Mesendoderm (in vitro differentiated cells): ENCODE measurements at regions not wholly inside any gene's neighbourhood (a gene's known extent, or its start where the extent isn't known, plus 50 kb on each side); places are given as distances from the start of the nearest gene placed in this dataset.

Source experiments
- DNase-seq: peaks from one replicate; pipeline ENCODE4 v3.0.0; 2013
- H2AK5ac ChIP-seq: 2 replicates; pipeline ENCODE4 v1.6.1; 2013; ENCODE audit warnings: low read length, inconsistent platforms
- H2BK120ac ChIP-seq: 2 replicates; pipeline ENCODE4 v1.6.1; 2013; ENCODE audit warnings: low read depth, mild to moderate bottlenecking, low read length, moderate library complexity, mixed read lengths
- H2BK15ac ChIP-seq: replicated peaks from 2 replicates; pipeline ENCODE4 v1.6.1; 2013; ENCODE audit warnings: low read depth, mild to moderate bottlenecking, moderate library complexity
- H2BK5ac ChIP-seq: 2 replicates; pipeline ENCODE4 v1.6.1; 2013; ENCODE audit warnings: low read length, inconsistent platforms
- H3K18ac ChIP-seq: 2 replicates; pipeline ENCODE4 v1.6.1; 2013; ENCODE audit warnings: mild to moderate bottlenecking, low read length, mixed read lengths
- H3K23ac ChIP-seq: one replicate; pipeline ENCODE4 v1.6.1; 2013; ENCODE audit warnings: low read length
- H3K27ac ChIP-seq: 2 replicates; pipeline ENCODE4 v1.5.1; 2013; ENCODE audit warnings: low read depth, mild to moderate bottlenecking, inconsistent platforms, low read length, moderate library complexity
- H3K27me3 ChIP-seq: 2 replicates; pipeline ENCODE4 v1.6.1; 2013; ENCODE audit warnings: low read length, control low read depth, mild to moderate bottlenecking, inconsistent platforms; ENCODE audit not compliant: insufficient read depth, poor library complexity
- H3K36me3 ChIP-seq: 2 replicates; pipeline ENCODE4 v1.6.1; 2013; ENCODE audit warnings: low read length, inconsistent platforms; ENCODE audit not compliant: control insufficient read depth, insufficient read depth
- H3K4ac ChIP-seq: one replicate; pipeline ENCODE4 v1.6.1; 2013; ENCODE audit warnings: low read depth, mild to moderate bottlenecking, low read length, moderate library complexity
- H3K4me1 ChIP-seq: 2 replicates; pipeline ENCODE4 v1.6.1; 2013; ENCODE audit warnings: low read depth, low read length, inconsistent platforms; ENCODE audit not compliant: control insufficient read depth
- H3K4me2 ChIP-seq: 2 replicates; pipeline ENCODE4 v1.6.1; 2013; ENCODE audit warnings: low read length
- H3K4me3 ChIP-seq: 2 replicates; pipeline ENCODE4 v1.5.1; 2013; ENCODE audit warnings: mild to moderate bottlenecking, low read length
- H3K56ac ChIP-seq: one replicate; pipeline ENCODE4 v1.6.1; 2013; ENCODE audit warnings: low read length
- H3K79me1 ChIP-seq: 2 replicates; pipeline ENCODE4 v1.6.1; 2013; ENCODE audit warnings: low read length, inconsistent platforms
- H3K79me2 ChIP-seq: 2 replicates; pipeline ENCODE4 v1.6.1; 2013; ENCODE audit warnings: mild to moderate bottlenecking, low read length; ENCODE audit not compliant: control insufficient read depth, insufficient read depth
- H3K9ac ChIP-seq: 2 replicates; pipeline ENCODE4 v1.6.1; 2013; ENCODE audit warnings: low read length, inconsistent platforms
- H4K5ac ChIP-seq: one replicate; pipeline ENCODE4 v1.6.1; 2013; ENCODE audit warnings: low read length
- H4K8ac ChIP-seq: one replicate; pipeline ENCODE4 v1.6.1; 2013; ENCODE audit warnings: low read depth, mild to moderate bottlenecking, control low read depth, low read length, moderate library complexity
- WGBS: extraction: QIAGEN DNeasy Blood & Tissue Kit; methylation state at CpG from one replicate; pipeline ENCODE4 v1.1.7; 2013; ENCODE audit warnings: low lambda C conversion rate, missing lambda C conversion rate; ENCODE audit not compliant: insufficient coverage; ENCODE audit errors: extremely low coverage; 5-methylcytosine and 5-hydroxymethylcytosine counted together

DNA sequence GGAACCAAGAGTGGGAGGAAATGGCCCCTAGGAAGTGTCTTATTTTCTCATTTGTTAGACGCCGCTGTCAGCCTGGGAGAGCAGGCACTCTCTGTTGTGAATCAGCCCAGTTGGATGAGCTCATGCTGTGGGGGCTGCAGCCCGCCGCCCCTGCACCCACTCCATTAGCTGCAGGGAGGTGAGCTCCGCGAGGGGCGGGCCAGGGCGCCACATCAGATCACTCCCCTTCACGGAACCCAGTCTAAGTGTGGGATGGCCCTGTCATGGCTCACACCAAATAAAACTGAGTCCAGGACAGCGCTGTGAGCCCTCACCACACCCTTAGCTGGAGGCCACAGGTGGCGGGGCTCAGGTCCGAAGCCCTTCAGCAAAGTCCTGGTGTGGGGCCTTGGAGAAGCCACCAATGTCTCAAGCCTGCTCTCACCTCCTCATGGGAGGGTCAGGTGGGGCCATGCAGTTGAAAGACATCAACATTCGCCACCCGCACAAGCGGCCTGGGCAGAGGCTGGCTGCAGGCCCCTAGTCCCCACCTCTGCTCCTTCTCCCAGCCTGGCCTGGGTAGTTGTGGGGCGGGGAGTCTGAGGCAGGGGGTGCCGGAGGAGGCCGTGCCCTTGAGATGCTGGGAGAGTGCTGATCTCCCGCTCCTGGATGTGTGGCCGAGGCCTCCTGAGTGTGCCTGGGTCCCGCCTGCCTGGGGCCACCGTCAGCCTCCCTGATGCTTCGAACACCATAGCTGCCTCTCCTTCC lies 66.2 kb upstream of the SLCO4A1 start:
- H3K18ac ChIP-seq = no peak overlapping the region
- no peak overlapping the region for H2BK5ac ChIP-seq
- H3K4me3 ChIP-seq = no peak overlapping the region
- H3K9ac ChIP-seq = no peak overlapping the region
- no peak overlapping the region for H2AK5ac ChIP-seq
- H3K79me2 ChIP-seq = no peaks in the 10 kb centered on the region
- no peak overlapping the region for H3K56ac ChIP-seq
- WGBS = no CpG with 5 or more reads among the region's 23 CpGs
- no peaks in the 10 kb centered on the region for H3K27me3 ChIP-seq
- H2BK120ac ChIP-seq = no peak overlapping the region
- H3K4me2 ChIP-seq = no peak overlapping the region
- H3K79me1 ChIP-seq = no peaks in the 10 kb centered on the region
- DNase-seq = no peak
- H3K23ac ChIP-seq = no peak overlapping the region
- no peaks in the 10 kb centered on the region for H3K36me3 ChIP-seq
- H3K27ac ChIP-seq = no peak overlapping the region
- no peaks in the 10 kb centered on the region for H3K4me1 ChIP-seq
- no peak overlapping the region for H4K8ac ChIP-seq
- H4K5ac ChIP-seq = no peak overlapping the region
- H3K4ac ChIP-seq = no peak overlapping the region
- H2BK15ac ChIP-seq = no peak overlapping the region

DNA sequence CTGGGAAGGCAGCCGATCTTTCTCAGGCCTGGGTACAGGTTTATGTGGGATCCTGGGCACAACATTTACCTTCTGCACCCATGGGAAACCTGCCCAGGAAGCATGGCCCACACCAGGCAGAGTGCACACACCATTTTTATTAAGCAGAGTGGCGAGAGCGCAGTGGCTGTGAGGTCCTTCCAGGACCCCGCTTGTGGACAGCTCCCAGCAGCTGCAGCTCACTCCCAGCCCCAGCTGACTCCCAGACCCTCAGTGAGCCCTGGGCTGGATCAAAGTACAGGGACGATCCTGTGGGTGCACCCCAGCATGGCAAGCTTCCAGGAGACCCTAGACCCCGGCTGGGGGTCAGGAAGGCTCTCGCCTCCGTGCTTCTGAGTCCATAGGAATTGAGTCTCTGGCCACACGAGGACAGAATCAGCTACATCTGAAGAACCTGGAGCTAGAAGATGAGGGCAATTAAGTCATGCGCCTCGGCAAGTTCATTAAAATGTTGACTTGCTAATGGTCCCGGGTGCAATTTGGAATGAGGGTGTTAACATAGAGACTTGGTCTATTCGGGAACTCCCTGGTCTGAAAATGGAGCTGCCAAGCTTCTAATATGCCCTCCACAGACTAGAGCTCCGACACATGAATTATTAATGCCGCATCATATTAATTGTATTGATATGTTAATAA lies 65.4 kb upstream of the SLCO4A1 start:
- Histone ChIP-seq H4K5ac (no peak overlapping the region), H3K4ac (no peak overlapping the region), H2BK120ac (no peak overlapping the region), H3K4me1 (no peaks in the 10 kb centered on the region), H3K56ac (no peak overlapping the region), H3K23ac (no peak overlapping the region), H3K4me3 (no peak overlapping the region), H3K18ac (no peak overlapping the region), H3K4me2 (no peak overlapping the region), H3K36me3 (no peaks in the 10 kb centered on the region), H3K9ac (no peak overlapping the region), H2BK5ac (no peak overlapping the region), H3K27me3 (no peaks in the 10 kb centered on the region), H2BK15ac (no peak overlapping the region), H3K79me1 (no peaks in the 10 kb centered on the region), H2AK5ac (no peak overlapping the region), H3K79me2 (no peaks in the 10 kb centered on the region), H3K27ac (no peak overlapping the region), H4K8ac (no peak overlapping the region)
- WGBS = no CpG with 5 or more reads among the region's 15 CpGs
- peak; percentile 33 for DNase-seq

DNA sequence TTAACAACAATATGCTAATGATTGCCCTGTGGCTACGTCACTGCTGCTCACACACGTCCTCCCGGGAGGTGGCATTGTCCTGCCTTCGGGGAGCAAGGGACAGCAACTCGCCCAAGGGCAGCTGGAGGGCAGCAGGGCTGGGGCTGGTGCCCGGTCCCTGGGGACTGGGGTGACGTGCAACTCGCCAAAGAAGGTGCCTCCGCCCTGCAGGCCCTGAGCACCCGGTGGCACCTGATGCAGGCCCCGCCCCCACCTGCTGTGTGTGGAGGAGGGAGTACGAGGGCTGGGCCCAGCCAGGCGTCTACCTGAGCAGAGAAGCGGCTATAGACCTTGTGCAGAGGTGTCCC lies 64.8 kb upstream of the SLCO4A1 start:
- no peak overlapping the region for H3K27ac ChIP-seq
- H3K4me3 ChIP-seq = no peak overlapping the region
- H3K56ac ChIP-seq = no peak overlapping the region
- no peak overlapping the region for H3K4me2 ChIP-seq
- H2BK120ac ChIP-seq = no peak overlapping the region
- no peak overlapping the region for H3K4ac ChIP-seq
- H2BK5ac ChIP-seq = no peak overlapping the region
- H3K79me2 ChIP-seq = no peaks in the 10 kb centered on the region
- no peak overlapping the region for H2AK5ac ChIP-seq
- no peaks in the 10 kb centered on the region for H3K79me1 ChIP-seq
- no CpG with 5 or more reads among the region's 14 CpGs for WGBS
- H3K27me3 ChIP-seq = no peaks in the 10 kb centered on the region
- no peak overlapping the region for H4K5ac ChIP-seq
- H4K8ac ChIP-seq = no peak overlapping the region
- no peaks in the 10 kb centered on the region for H3K4me1 ChIP-seq
- H3K36me3 ChIP-seq = no peaks in the 10 kb centered on the region
- DNase-seq = no peak
- H3K23ac ChIP-seq = no peak overlapping the region
- H2BK15ac ChIP-seq = no peak overlapping the region
- no peak overlapping the region for H3K9ac ChIP-seq
- H3K18ac ChIP-seq = no peak overlapping the region

DNA sequence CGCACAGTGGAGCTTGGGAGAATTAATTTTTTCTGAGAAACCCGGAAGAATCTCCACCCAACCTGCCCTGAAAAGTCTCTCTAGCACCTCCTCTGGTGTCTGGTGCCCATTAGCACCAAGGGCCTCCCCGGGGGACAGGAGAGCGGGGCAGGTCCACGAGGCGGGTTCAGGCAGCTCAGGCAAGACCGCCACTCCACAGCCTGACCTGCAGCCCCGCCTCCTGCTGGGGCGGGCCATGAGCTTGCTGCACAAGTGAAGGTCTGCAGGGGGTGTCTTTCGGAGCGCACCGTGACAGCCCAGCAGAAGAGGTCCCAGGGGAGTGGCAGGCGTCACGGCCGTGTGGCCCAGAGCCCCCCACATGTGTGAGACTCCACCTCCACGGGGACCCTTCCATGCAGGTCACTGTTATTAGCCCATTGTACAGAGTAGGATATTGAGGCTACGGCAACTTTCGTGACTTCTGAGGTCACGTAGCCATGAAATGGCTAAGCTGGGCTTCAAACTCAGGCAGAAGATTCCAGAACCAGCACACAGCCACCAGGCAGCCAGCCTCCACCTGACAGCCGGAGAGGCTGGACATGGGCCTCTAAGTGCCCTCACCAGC lies 63.9 kb upstream of the SLCO4A1 start:
- Histone ChIP-seq H2BK5ac (no peak overlapping the region), H3K4me1 (no peaks in the 10 kb centered on the region), H3K27me3 (no peaks in the 10 kb centered on the region), H3K4ac (no peak overlapping the region), H3K9ac (no peak overlapping the region), H2BK120ac (no peak overlapping the region), H4K5ac (no peak overlapping the region), H3K36me3 (no peaks in the 10 kb centered on the region), H3K4me3 (no peak overlapping the region), H3K27ac (no peak overlapping the region), H3K18ac (no peak overlapping the region), H4K8ac (no peak overlapping the region), H2BK15ac (no peak overlapping the region), H3K23ac (no peak overlapping the region), H3K56ac (no peak overlapping the region), H2AK5ac (no peak overlapping the region), H3K79me2 (no peaks in the 10 kb centered on the region), H3K4me2 (no peak overlapping the region), H3K79me1 (no peaks in the 10 kb centered on the region)
- DNase-seq = peak; percentile 29
- no CpG with 5 or more reads among the region's 20 CpGs for WGBS

DNA sequence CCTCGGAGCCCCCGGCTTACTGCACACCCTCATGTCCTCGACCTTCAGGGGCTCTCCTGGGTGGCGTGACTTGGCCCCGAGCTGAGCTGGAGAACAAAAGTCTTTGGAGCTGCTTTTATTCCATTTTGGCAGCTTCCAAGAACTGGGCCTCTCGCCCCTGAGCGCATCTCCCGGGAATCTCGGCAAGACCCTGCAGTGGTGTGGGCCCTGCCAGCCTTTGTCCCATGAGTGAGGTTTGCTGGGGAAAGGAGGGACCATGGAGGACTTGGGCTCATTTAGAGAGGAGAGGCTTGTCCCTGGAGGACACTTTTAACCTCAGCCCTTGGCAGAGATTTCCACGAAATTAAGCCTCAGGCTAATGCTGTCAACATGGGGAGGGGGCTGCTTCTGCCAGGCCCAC lies 62.3 kb upstream of the SLCO4A1 start:
- Histone ChIP-seq H3K79me1 (no peaks in the 10 kb centered on the region), H3K9ac (no peak overlapping the region), H3K36me3 (no peaks in the 10 kb centered on the region), H3K18ac (no peak overlapping the region), H3K4me1 (no peaks in the 10 kb centered on the region), H3K79me2 (no peaks in the 10 kb centered on the region), H3K4ac (no peak overlapping the region), H3K27me3 (no peaks in the 10 kb centered on the region), H3K27ac (no peak overlapping the region), H2BK15ac (no peak overlapping the region), H2BK120ac (no peak overlapping the region), H4K5ac (no peak overlapping the region), H2BK5ac (no peak overlapping the region), H4K8ac (no peak overlapping the region), H3K23ac (no peak overlapping the region), H3K4me3 (no peak overlapping the region), H3K56ac (no peak overlapping the region), H2AK5ac (no peak overlapping the region), H3K4me2 (no peak overlapping the region)
- no CpG with 5 or more reads among the region's 10 CpGs for WGBS
- DNase-seq = peak; percentile 16
